ENCODE measurements at regions not wholly inside any gene's neighbourhood (a gene's known extent, or its start where the extent isn't known, plus 50 kb on each side); places are given as distances from the start of the nearest gene placed in this dataset.
"Not testable (repeated sequence)": the region's sequence is repeated elsewhere in the genome, so short reads cannot be mapped to it uniquely, and the experiment has no call there.

DNA sequence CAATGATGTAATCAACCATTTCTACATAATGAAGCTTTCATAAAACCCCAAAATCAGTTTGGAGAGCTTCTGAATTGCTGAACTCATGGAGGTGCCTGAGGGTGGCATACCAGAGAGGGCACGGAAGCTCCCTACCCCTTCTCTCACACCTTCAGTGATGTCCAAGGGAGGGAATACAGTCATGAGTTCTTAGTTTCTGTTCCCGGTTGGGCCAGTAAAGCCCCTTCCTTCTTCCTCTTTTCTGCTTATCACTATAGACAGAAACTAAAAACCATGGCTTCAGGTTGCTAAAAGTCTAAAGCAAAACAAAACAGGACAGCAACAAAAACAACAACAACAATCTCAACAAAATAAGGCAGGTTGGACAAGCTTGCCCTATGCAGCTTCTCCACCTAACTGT is 260.0 kb downstream of the SPATA31A6 start:
- TF ChIP-seq, protein P1, sequence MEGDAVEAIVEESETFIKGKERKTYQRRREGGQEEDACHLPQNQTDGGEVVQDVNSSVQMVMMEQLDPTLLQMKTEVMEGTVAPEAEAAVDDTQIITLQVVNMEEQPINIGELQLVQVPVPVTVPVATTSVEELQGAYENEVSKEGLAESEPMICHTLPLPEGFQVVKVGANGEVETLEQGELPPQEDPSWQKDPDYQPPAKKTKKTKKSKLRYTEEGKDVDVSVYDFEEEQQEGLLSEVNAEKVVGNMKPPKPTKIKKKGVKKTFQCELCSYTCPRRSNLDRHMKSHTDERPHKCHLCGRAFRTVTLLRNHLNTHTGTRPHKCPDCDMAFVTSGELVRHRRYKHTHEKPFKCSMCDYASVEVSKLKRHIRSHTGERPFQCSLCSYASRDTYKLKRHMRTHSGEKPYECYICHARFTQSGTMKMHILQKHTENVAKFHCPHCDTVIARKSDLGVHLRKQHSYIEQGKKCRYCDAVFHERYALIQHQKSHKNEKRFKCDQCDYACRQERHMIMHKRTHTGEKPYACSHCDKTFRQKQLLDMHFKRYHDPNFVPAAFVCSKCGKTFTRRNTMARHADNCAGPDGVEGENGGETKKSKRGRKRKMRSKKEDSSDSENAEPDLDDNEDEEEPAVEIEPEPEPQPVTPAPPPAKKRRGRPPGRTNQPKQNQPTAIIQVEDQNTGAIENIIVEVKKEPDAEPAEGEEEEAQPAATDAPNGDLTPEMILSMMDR (IDR thresholded peaks at IDR 0.05), result not testable (repeated sequence)
- not testable (repeated sequence) for TF ChIP-seq POLR2A, POLR2AphosphoS5 (IDR thresholded peaks at IDR 0.05)

Data from breast epithelium (tissue), 3 donors.